SK-N-SH treated with all-trans-retinoic acid at 6 μM for 48 hours (cell line): ENCODE measurements at regions not wholly inside any gene's neighbourhood (a gene's known extent, or its start where the extent isn't known, plus 50 kb on each side); places are given as distances from the start of the nearest gene placed in this dataset.

Source experiments
- ATAC-seq: fragments of 200-7000 bp; cut with Tn5 transposase; 3 replicates; pipeline ENCODE4 v1.9.1; 2020; ENCODE audit warnings: mild to moderate bottlenecking, moderate library complexity
- ARNTL ChIP-seq: fragments of 450-650 bp; formaldehyde crosslinking; IDR thresholded peaks from 2 replicates; pipeline ENCODE4 v1.5.0; 2020; ENCODE audit warnings: low read depth, mild to moderate bottlenecking, moderate library complexity, borderline replicate concordance
- BACH2 ChIP-seq: fragments of 250-450 bp; sonication (Bioruptor Pico); IDR thresholded peaks from 2 replicates; pipeline ENCODE4 v1.9.0; 2021; ENCODE audit warnings: mild to moderate bottlenecking, borderline replicate concordance
- CSDC2 ChIP-seq: fragments of 250-450 bp; sonication (Bioruptor Pico); IDR thresholded peaks from 2 replicates; pipeline ENCODE4 v1.5.0; 2020; ENCODE audit warnings: mild to moderate bottlenecking, moderate library complexity
- ESRRG ChIP-seq: fragments of 250-450 bp; sonication (Bioruptor Pico); IDR thresholded peaks from 2 replicates; pipeline ENCODE4 v1.6.1; 2021; ENCODE audit warnings: mild to moderate bottlenecking
- GLIS3 ChIP-seq: fragments of 250-450 bp; sonication (Bioruptor Pico); IDR thresholded peaks from 2 replicates; pipeline ENCODE4 v1.5.0; 2020; ENCODE audit warnings: mild to moderate bottlenecking, moderate library complexity
- ISL1 ChIP-seq: fragments of 250-450 bp; sonication (Bioruptor Pico); IDR thresholded peaks from 2 replicates; pipeline ENCODE4 v2.1.2; 2022; ENCODE audit warnings: mild to moderate bottlenecking, moderate library complexity
- OSR1 ChIP-seq: fragments of 250-450 bp; sonication (Bioruptor Pico); IDR thresholded peaks from 2 replicates; pipeline ENCODE4 v1.8.0; 2022; ENCODE audit warnings: moderate library complexity, mild to moderate bottlenecking, inconsistent platforms
- PPARA ChIP-seq: fragments of 250-450 bp; sonication (Bioruptor Pico); IDR thresholded peaks from 2 replicates; pipeline ENCODE4 v1.5.0; 2020; ENCODE audit warnings: mild to moderate bottlenecking, borderline replicate concordance
- RARB ChIP-seq: fragments of 250-450 bp; sonication (Bioruptor Pico); IDR thresholded peaks from 2 replicates; pipeline ENCODE4 v1.8.0; 2021; ENCODE audit warnings: mild to moderate bottlenecking, moderate library complexity
- SNAI2 ChIP-seq: fragments of 250-450 bp; sonication (Bioruptor Pico); IDR thresholded peaks from 2 replicates; pipeline ENCODE4 v1.5.0; 2020; ENCODE audit warnings: mild to moderate bottlenecking, moderate library complexity
- TOX ChIP-seq: fragments of 250-450 bp; sonication (Bioruptor Pico); IDR thresholded peaks from 2 replicates; pipeline ENCODE4 v1.8.0; 2021; ENCODE audit warnings: mild to moderate bottlenecking, moderate library complexity, borderline replicate concordance
- ZC3H10 ChIP-seq: fragments of 250-450 bp; sonication (Bioruptor Pico); IDR thresholded peaks from 2 replicates; pipeline ENCODE4 v1.5.1; 2021; ENCODE audit warnings: mild to moderate bottlenecking, moderate library complexity
- ZFP3 ChIP-seq: fragments of 250-450 bp; sonication (Bioruptor Pico); IDR thresholded peaks from 2 replicates; pipeline ENCODE4 v1.5.0; 2020; ENCODE audit warnings: mild to moderate bottlenecking, moderate library complexity
- ZFP30 ChIP-seq: fragments of 450-650 bp; formaldehyde crosslinking; IDR thresholded peaks from 2 replicates; pipeline ENCODE4 v1.5.0; 2022; ENCODE audit warnings: mild to moderate bottlenecking, moderate library complexity
- ZNF565 ChIP-seq: fragments of 450-650 bp; formaldehyde crosslinking; conservative IDR thresholded peaks from 2 replicates; pipeline ENCODE4 v1.5.0; 2020; ENCODE audit warnings: low read depth, mild to moderate bottlenecking, moderate library complexity
- ZNF70 ChIP-seq: fragments of 450-650 bp; formaldehyde crosslinking; IDR thresholded peaks from 2 replicates; pipeline ENCODE4 v1.5.0; 2020; ENCODE audit warnings: mild to moderate bottlenecking, moderate library complexity
- ZNF8 ChIP-seq: fragments of 450-650 bp; formaldehyde crosslinking; IDR thresholded peaks from 2 replicates; pipeline ENCODE4 v1.5.0; 2020; ENCODE audit warnings: mild to moderate bottlenecking, moderate library complexity
- TF ChIP-seq, protein P1 (sequence below): fragments of 250-450 bp; sonication (Bioruptor Pico); IDR thresholded peaks from 2 replicates; pipeline ENCODE4 v1.5.0; 2020; ENCODE audit warnings: mild to moderate bottlenecking, moderate library complexity
- TF ChIP-seq, protein P2 (sequence below): fragments of 250-450 bp; sonication (Bioruptor Pico); IDR thresholded peaks from 2 replicates; pipeline ENCODE4 v1.8.0; 2020; ENCODE audit warnings: mild to moderate bottlenecking, moderate library complexity, borderline replicate concordance
- TF ChIP-seq, protein P3 (sequence below): fragments of 250-450 bp; sonication (Bioruptor Pico); IDR thresholded peaks from 2 replicates; pipeline ENCODE4 v1.8.0; 2021; ENCODE audit warnings: low read depth, mild to moderate bottlenecking, moderate library complexity, borderline replicate concordance

DNA sequence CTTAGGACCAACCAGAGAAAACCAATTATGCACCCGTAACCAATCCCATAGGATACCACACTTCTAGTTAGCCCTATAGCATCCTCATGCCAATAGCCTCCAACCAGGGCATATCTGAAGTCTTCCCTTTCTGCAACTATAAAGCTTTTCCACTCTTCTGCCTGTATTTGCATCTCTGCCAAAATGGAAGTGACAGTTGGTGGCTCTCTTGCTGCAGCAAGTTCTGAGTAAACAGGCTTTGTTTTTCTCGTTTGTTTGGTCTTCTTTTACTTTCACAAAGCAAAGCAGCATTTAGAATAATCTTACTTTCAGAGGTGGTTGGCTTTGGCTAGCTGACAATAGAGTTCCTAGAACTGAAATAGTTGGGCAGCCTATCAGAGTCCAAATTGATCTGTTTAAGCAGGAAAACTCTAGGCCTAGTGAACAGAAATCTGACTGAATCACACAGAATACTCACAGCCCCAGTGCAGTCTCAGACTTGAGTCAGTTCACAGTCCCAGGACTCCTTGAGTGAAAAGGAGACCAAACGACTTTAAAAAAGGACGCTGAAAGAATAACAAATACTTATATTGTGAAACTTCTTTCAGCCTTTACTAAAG, 1029.7 kb upstream of the LRFN5 start:
- ATAC-seq: no peak
- TF ChIP-seq BACH2 (CRISPR knock-in tag) (no peak), PPARA (CRISPR knock-in tag) (no peak), GLIS3 (CRISPR knock-in tag) (no peak), SNAI2 (CRISPR knock-in tag) (no peak), TOX (CRISPR knock-in tag) (no peak), ZC3H10 (CRISPR knock-in tag) (no peak), ESRRG (CRISPR knock-in tag) (no peak)
- TF ChIP-seq, all 23 proteins: peak for 0

DNA sequence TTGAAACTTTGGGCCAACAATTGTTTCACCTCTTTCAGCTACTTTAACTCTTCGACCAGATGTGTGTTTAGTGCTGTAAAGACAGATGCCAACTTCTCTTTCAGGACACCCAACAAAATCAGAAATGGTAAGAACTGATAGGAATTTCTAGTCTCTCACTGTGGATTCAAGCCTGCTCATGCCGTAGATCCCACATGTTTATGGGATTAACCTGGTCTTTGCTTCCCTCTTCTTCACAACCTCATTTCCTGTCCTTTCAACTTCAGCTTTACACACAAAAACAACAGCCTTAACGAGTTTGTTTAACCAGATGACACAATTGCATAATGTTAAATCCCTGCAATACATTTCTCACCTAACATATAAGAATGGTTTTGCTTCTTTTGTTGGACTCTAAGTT, 1031.9 kb upstream of the LRFN5 start:
- ATAC-seq: no peak
- TF ChIP-seq BACH2 (CRISPR knock-in tag) (no peak), OSR1 (no peak), ISL1 (CRISPR knock-in tag) (no peak)
- TF ChIP-seq, protein P1, sequence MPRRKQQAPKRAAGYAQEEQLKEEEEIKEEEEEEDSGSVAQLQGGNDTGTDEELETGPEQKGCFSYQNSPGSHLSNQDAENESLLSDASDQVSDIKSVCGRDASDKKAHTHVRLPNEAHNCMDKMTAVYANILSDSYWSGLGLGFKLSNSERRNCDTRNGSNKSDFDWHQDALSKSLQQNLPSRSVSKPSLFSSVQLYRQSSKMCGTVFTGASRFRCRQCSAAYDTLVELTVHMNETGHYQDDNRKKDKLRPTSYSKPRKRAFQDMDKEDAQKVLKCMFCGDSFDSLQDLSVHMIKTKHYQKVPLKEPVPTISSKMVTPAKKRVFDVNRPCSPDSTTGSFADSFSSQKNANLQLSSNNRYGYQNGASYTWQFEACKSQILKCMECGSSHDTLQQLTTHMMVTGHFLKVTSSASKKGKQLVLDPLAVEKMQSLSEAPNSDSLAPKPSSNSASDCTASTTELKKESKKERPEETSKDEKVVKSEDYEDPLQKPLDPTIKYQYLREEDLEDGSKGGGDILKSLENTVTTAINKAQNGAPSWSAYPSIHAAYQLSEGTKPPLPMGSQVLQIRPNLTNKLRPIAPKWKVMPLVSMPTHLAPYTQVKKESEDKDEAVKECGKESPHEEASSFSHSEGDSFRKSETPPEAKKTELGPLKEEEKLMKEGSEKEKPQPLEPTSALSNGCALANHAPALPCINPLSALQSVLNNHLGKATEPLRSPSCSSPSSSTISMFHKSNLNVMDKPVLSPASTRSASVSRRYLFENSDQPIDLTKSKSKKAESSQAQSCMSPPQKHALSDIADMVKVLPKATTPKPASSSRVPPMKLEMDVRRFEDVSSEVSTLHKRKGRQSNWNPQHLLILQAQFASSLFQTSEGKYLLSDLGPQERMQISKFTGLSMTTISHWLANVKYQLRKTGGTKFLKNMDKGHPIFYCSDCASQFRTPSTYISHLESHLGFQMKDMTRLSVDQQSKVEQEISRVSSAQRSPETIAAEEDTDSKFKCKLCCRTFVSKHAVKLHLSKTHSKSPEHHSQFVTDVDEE: no peak
- TF ChIP-seq, protein P2, sequence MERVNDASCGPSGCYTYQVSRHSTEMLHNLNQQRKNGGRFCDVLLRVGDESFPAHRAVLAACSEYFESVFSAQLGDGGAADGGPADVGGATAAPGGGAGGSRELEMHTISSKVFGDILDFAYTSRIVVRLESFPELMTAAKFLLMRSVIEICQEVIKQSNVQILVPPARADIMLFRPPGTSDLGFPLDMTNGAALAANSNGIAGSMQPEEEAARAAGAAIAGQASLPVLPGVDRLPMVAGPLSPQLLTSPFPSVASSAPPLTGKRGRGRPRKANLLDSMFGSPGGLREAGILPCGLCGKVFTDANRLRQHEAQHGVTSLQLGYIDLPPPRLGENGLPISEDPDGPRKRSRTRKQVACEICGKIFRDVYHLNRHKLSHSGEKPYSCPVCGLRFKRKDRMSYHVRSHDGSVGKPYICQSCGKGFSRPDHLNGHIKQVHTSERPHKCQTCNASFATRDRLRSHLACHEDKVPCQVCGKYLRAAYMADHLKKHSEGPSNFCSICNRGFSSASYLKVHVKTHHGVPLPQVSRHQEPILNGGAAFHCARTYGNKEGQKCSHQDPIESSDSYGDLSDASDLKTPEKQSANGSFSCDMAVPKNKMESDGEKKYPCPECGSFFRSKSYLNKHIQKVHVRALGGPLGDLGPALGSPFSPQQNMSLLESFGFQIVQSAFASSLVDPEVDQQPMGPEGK: no peak

DNA sequence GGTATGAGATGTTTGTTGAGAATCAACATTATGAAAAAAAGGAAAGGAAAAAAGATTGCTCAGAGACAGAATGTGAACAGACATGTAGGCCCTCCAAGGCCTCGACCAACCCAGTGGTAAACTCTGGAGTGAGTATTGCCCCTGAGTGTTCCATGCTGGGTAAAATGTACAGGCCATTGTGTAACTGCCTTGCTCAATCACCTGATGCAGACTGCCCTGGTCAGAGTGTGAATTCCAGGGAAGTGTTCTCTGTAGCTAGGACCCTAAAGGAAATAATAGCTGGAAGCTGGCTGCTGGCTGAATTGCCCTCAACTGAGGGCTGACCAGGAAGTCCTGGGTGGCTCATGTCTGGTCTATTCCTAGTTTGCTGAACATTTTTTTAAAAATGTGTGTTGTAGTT, 1081.4 kb upstream of the LRFN5 start:
- no peak for ATAC-seq
- TF ChIP-seq CSDC2 (CRISPR knock-in tag) (no peak), ZNF70 (CRISPR knock-in tag) (no peak), SNAI2 (CRISPR knock-in tag) (no peak), PPARA (CRISPR knock-in tag) (no peak), RARB (CRISPR knock-in tag) (no peak), ZNF565 (no peak), ZFP3 (CRISPR knock-in tag) (no peak), BACH2 (CRISPR knock-in tag) (no peak)
- TF ChIP-seq, protein P3, sequence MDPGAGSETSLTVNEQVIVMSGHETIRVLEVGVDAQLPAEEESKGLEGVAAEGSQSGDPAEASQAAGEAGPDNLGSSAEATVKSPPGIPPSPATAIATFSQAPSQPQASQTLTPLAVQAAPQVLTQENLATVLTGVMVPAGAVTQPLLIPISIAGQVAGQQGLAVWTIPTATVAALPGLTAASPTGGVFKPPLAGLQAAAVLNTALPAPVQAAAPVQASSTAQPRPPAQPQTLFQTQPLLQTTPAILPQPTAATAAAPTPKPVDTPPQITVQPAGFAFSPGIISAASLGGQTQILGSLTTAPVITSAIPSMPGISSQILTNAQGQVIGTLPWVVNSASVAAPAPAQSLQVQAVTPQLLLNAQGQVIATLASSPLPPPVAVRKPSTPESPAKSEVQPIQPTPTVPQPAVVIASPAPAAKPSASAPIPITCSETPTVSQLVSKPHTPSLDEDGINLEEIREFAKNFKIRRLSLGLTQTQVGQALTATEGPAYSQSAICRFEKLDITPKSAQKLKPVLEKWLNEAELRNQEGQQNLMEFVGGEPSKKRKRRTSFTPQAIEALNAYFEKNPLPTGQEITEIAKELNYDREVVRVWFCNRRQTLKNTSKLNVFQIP (CRISPR knock-in tag): no peak
- TF ChIP-seq, protein P1: no peak

DNA sequence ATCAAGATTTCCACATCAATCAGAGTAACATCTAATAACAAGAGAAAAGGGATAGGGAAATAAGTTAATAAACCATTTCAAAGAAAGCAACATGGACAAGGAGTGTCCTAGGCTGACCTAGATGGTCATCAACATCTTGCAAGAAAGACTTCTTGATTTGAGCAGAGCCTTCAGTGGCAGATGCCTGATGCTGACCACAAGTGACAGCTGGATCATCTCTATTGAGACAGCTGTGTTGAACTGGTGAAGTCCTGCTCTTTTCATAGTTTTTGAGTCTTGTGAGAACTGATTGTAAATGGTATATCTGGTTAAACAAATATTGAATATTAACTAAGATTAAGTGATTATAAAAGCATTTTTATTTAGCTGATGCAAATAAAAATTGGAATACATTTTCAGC, 1083.6 kb upstream of the LRFN5 start:
- ATAC-seq: no peak
- TF ChIP-seq, protein P1: no peak
- no peak for TF ChIP-seq ZNF70 (CRISPR knock-in tag)
- TF ChIP-seq, protein P2: no peak
- no peak for TF ChIP-seq ZNF8 (CRISPR knock-in tag)
- no peak for TF ChIP-seq ARNTL (CRISPR knock-in tag)
- no peak for TF ChIP-seq OSR1
- TF ChIP-seq PPARA (CRISPR knock-in tag): no peak
- TF ChIP-seq GLIS3 (CRISPR knock-in tag): no peak
- TF ChIP-seq ISL1 (CRISPR knock-in tag): no peak
- TF ChIP-seq ZFP30 (CRISPR knock-in tag): no peak
- no peak for TF ChIP-seq CSDC2 (CRISPR knock-in tag)
- no peak for TF ChIP-seq ESRRG (CRISPR knock-in tag)
